PC-9 (cell line): ENCODE measurements at regions not wholly inside any gene's neighbourhood (a gene's known extent, or its start where the extent isn't known, plus 50 kb on each side); places are given as distances from the start of the nearest gene placed in this dataset.

Source experiments
- BruUV-seq: library from RNA; stranded (reverse); fragments of 400-500 nt; replicated peaks from 2 replicates; lab custom pipeline; 2021; lab: Mats Ljungman, UMichigan
- CTCF ChIA-PET: fragments of 300-600 bp; sonication (Branson Sonifier 250); formaldehyde crosslinking; loops from one replicate; lab custom pipeline; 2022; ENCODE audit warnings: antibody characterized with exemption; lab: Charles Lee
- POLR2A ChIA-PET: fragments of 300-600 bp; sonication (Branson Sonifier 250); formaldehyde crosslinking; loops from one replicate; lab custom pipeline; 2022; ENCODE audit warnings: antibody characterized with exemption; ENCODE audit not compliant: unreplicated experiment; lab: Charles Lee
- DNase-seq, 2 experiments: peaks; one replicate each; pipeline versions ENCODE4 v3.0.0 to v3.0.0-alpha.2; 2015 to 2022; ENCODE audit warnings: mixed read lengths in 1 of 2
- H2AFZ ChIP-seq: fragments of 200-600 bp; sonication (generic); 2 replicates; pipeline ENCODE4 v1.8.1; 2017; ENCODE audit warnings: antibody characterized with exemption
- H3F3A ChIP-seq: fragments of 200-600 bp; sonication (generic); 2 replicates; pipeline ENCODE4 v1.8.1; 2017; ENCODE audit warnings: antibody characterized with exemption, mild to moderate bottlenecking, low read depth; ENCODE audit not compliant: insufficient read depth
- H3K27ac ChIP-seq: fragments of 200-600 bp; sonication (generic); 2 replicates; pipeline ENCODE4 v1.6.1; 2016; ENCODE audit warnings: mixed run types
- H3K27me3 ChIP-seq: fragments of 200-600 bp; sonication (generic); 2 replicates; pipeline ENCODE4 v1.6.1; 2016; ENCODE audit warnings: low read depth, mixed run types; ENCODE audit not compliant: insufficient read depth
- H3K36me3 ChIP-seq: fragments of 200-600 bp; sonication (generic); 2 replicates; pipeline ENCODE4 v1.6.1; 2016; ENCODE audit warnings: low read depth, mixed run types
- H3K4me1 ChIP-seq: fragments of 200-600 bp; sonication (generic); replicated peaks from 2 replicates; pipeline ENCODE4 v1.6.1; 2016; ENCODE audit warnings: mixed run types; ENCODE audit not compliant: insufficient read depth
- H3K4me2 ChIP-seq: fragments of 200-600 bp; sonication (generic); 2 replicates; pipeline ENCODE4 v1.6.1; 2017; ENCODE audit warnings: mixed run types
- H3K4me3 ChIP-seq: fragments of 200-600 bp; sonication (generic); 2 replicates; pipeline ENCODE4 v1.6.1; 2016; ENCODE audit warnings: mixed run types
- H3K79me2 ChIP-seq: fragments of 200-600 bp; sonication (generic); 2 replicates; pipeline ENCODE4 v1.6.1; 2017; ENCODE audit warnings: low read depth, mixed run types
- H3K9me2 ChIP-seq: fragments of 200-600 bp; sonication (generic); 2 replicates; pipeline ENCODE4 v1.8.1; 2017; ENCODE audit warnings: mild to moderate bottlenecking; ENCODE audit not compliant: insufficient read depth
- H3K9me3 ChIP-seq: fragments of 200-600 bp; sonication (generic); 2 replicates; pipeline ENCODE4 v1.8.1; 2016; ENCODE audit warnings: low read depth; ENCODE audit not compliant: insufficient read depth
- H4K20me1 ChIP-seq: fragments of 200-600 bp; sonication (generic); 2 replicates; pipeline ENCODE4 v1.8.1; 2017; ENCODE audit not compliant: insufficient read depth
- EZH2 ChIP-seq: fragments of 200-600 bp; sonication (generic); IDR thresholded peaks from 2 replicates; pipeline ENCODE4 v1.8.0; 2017; ENCODE audit warnings: antibody characterized with exemption, low read depth
- intact Hi-C: fragments of 100-400 bp; cut with micrococcal nuclease; formaldehyde crosslinking; loops from one replicate; pipeline ENCODE4 v1.10.0; 2022; ENCODE audit not compliant: unreplicated experiment
- TF ChIP-seq, protein P1 (sequence below): fragments of 200-600 bp; sonication (generic); conservative IDR thresholded peaks from 2 replicates; pipeline ENCODE4 v1.6.1; 2017; ENCODE audit warnings: mixed run types, antibody characterized with exemption, mild to moderate bottlenecking, moderate library complexity

- TF ChIP-seq, protein P1, sequence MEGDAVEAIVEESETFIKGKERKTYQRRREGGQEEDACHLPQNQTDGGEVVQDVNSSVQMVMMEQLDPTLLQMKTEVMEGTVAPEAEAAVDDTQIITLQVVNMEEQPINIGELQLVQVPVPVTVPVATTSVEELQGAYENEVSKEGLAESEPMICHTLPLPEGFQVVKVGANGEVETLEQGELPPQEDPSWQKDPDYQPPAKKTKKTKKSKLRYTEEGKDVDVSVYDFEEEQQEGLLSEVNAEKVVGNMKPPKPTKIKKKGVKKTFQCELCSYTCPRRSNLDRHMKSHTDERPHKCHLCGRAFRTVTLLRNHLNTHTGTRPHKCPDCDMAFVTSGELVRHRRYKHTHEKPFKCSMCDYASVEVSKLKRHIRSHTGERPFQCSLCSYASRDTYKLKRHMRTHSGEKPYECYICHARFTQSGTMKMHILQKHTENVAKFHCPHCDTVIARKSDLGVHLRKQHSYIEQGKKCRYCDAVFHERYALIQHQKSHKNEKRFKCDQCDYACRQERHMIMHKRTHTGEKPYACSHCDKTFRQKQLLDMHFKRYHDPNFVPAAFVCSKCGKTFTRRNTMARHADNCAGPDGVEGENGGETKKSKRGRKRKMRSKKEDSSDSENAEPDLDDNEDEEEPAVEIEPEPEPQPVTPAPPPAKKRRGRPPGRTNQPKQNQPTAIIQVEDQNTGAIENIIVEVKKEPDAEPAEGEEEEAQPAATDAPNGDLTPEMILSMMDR: no peak
- no peak for TF ChIP-seq EZH2
- POLR2A ChIA-PET: no interaction called here
- intact Hi-C loops: no loop called here
- no peaks in the 10 kb centered on the region for H3K36me3 ChIP-seq
- no peak for DNase-seq
- no peak overlapping the region for H2AFZ ChIP-seq
- H3K9me2 ChIP-seq: no peaks in the 10 kb centered on the region
- H3K9me3 ChIP-seq: no peaks in the 10 kb centered on the region
- no peaks in the 10 kb centered on the region for H3K79me2 ChIP-seq
- no peaks in the 10 kb centered on the region for H3K4me1 ChIP-seq
- CTCF ChIA-PET: no interaction called here
- H3K4me2 ChIP-seq: no peak overlapping the region
- no peak overlapping the region for H3K27ac ChIP-seq
- H3F3A ChIP-seq: no peaks in the 10 kb centered on the region
- no peaks in the 10 kb centered on the region for H3K27me3 ChIP-seq
- no peak overlapping the region for H3K4me3 ChIP-seq
- no TSS peak for BruUV-seq
- no peaks in the 10 kb centered on the region for H4K20me1 ChIP-seq
These were observed 793.0 kb upstream of the GRAMD2B start for GRCh38 chr5:125630237-125630636.

- H3K36me3 ChIP-seq: no peaks in the 10 kb centered on the region
- POLR2A ChIA-PET: no interaction called here
- H3K27ac ChIP-seq: no peak overlapping the region
- intact Hi-C loops: no loop called here
- no peak for TF ChIP-seq EZH2
- TF ChIP-seq, protein P1: no peak
- H3K4me1 ChIP-seq: no peaks in the 10 kb centered on the region
- no peak for DNase-seq
- H3K27me3 ChIP-seq: no peaks in the 10 kb centered on the region
- no peak overlapping the region for H3K4me2 ChIP-seq
- no peak overlapping the region for H2AFZ ChIP-seq
- H3K9me2 ChIP-seq: no peaks in the 10 kb centered on the region
- no peaks in the 10 kb centered on the region for H3F3A ChIP-seq
- H3K79me2 ChIP-seq: no peaks in the 10 kb centered on the region
- BruUV-seq: no TSS peak
- no peaks in the 10 kb centered on the region for H4K20me1 ChIP-seq
- no peak overlapping the region for H3K4me3 ChIP-seq
- H3K9me3 ChIP-seq: no peaks in the 10 kb centered on the region
- CTCF ChIA-PET: no interaction called here
These were observed 789.7 kb upstream of the GRAMD2B start for GRCh38 chr5:125633523-125633922.

DNA sequence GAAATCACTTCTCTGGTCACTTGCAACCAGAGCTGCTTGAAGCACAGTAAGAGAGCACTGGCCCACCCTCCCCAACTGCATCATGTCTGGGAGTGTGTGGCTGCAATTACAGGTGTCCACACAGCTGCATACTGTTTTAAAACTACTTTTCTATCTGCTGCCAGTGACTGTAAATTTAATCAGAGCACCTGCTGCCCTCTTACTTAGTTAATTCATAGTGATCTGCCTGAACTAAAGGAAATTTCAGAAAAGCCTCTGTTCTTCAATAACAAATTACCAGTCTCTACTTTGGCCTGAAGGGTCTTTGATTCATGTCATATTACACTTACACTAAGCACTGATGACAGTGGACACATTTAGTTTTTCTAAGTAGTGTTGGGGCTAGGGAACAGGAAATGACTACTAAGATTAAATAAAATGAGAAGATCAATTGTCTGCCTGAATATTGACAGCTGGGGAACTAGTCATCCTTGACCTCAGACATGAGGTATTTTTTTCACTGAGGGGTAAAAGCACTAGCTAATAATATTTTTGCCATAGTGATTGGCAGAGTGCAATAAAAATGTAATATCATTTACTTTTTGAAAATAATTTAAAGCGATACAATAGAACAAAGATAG lies 788.9 kb upstream of the GRAMD2B start:
- H2AFZ ChIP-seq: no peak overlapping the region
- no peaks in the 10 kb centered on the region for H3K27me3 ChIP-seq
- H3K4me2 ChIP-seq: no peak overlapping the region
- intact Hi-C loops: no loop called here
- no peak overlapping the region for H3K27ac ChIP-seq
- DNase-seq: no peak
- no peaks in the 10 kb centered on the region for H3K4me1 ChIP-seq
- POLR2A ChIA-PET: no interaction called here
- no peaks in the 10 kb centered on the region for H4K20me1 ChIP-seq
- no peak overlapping the region for H3K4me3 ChIP-seq
- TF ChIP-seq, protein P1: no peak
- no peak for TF ChIP-seq EZH2
- no peaks in the 10 kb centered on the region for H3K9me2 ChIP-seq
- no peaks in the 10 kb centered on the region for H3K36me3 ChIP-seq
- H3F3A ChIP-seq: no peaks in the 10 kb centered on the region
- CTCF ChIA-PET: no interaction called here
- H3K9me3 ChIP-seq: no peaks in the 10 kb centered on the region
- no peaks in the 10 kb centered on the region for H3K79me2 ChIP-seq
- no TSS peak for BruUV-seq
